Activated CD8-positive, alpha-beta T cell treated with anti-CD3 and anti-CD28 coated beads, Interleukin-2, amount 10 ng/mL, durations not matched to agents 7 days and 5 days (primary cell): ENCODE measurements at regions not wholly inside any gene's neighbourhood (a gene's known extent, or its start where the extent isn't known, plus 50 kb on each side); places are given as distances from the start of the nearest gene placed in this dataset.

Experiments used
- ATAC-seq: fragments of 150-1000 bp; cut with Tn5 transposase; one replicate; pipeline ENCODE4 v1.10.0; 2021; ENCODE audit warnings: moderate library complexity
- CTCF ChIA-PET: fragments of 350-600 bp; sonication (Branson Sonifier 250); formaldehyde crosslinking; loops from one replicate; lab custom pipeline; 2021; ENCODE audit warnings: antibody characterized with exemption; lab: Charles Lee
- POLR2A ChIA-PET: fragments of 350-600 bp; sonication (Branson Sonifier 250); formaldehyde crosslinking; loops from one replicate; lab custom pipeline; 2021; ENCODE audit warnings: antibody characterized with exemption; lab: Charles Lee
- DNase-seq: peaks from one replicate; pipeline ENCODE4 v3.0.0-alpha.2; 2020
- H3K27ac Mint-ChIP-seq: one replicate; pipeline ENCODE4 v1.8.0; 2021; ENCODE audit warnings: mild to moderate bottlenecking, mixed read lengths
- H3K27me3 Mint-ChIP-seq: one replicate; pipeline ENCODE4 v1.8.0; 2021; ENCODE audit warnings: low read depth, mixed read lengths
- H3K36me3 Mint-ChIP-seq: one replicate; pipeline ENCODE4 v1.8.0; 2021; ENCODE audit warnings: low read depth, mixed read lengths
- H3K4me1 Mint-ChIP-seq: one replicate; pipeline ENCODE4 v1.8.0; 2021; ENCODE audit warnings: low read depth, mixed read lengths
- H3K4me3 Mint-ChIP-seq: one replicate; pipeline ENCODE4 v1.8.0; 2021; ENCODE audit warnings: mild to moderate bottlenecking, mixed read lengths
- H3K9me3 Mint-ChIP-seq: one replicate; pipeline ENCODE4 v1.8.0; 2022; ENCODE audit warnings: mixed read lengths; ENCODE audit not compliant: insufficient read depth

DNA sequence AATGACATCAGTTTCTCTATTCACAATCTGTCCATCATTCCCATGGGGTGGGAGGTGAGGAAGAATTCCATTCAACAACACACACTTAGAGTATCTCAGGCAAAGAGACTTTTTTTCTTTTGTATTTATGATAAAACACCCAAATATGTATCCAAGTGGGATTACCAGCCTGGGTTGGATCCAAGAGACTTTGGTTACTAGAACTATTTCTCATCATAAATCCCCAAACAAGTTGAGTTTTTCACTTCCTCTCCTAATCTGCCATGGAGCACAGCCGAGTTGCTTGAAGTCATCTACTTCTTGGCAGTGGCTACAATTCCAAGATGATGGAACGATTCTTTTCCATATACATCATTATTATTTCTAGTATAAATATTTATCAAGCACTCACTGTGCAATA is 209.2 kb upstream of the HMGA2 start:
- ChIA-PET CTCF (no interaction called here), POLR2A (no interaction called here)
- ATAC-seq (no peak), DNase-seq (no peak)
- H3K36me3 Mint-ChIP-seq: no peaks in the 10 kb centered on the region
- no peak overlapping the region for H3K4me3 Mint-ChIP-seq
- H3K9me3 Mint-ChIP-seq: no peaks in the 10 kb centered on the region
- H3K27ac Mint-ChIP-seq: no peak overlapping the region
- H3K27me3 Mint-ChIP-seq: no peaks in the 10 kb centered on the region
- no peaks in the 10 kb centered on the region for H3K4me1 Mint-ChIP-seq

DNA sequence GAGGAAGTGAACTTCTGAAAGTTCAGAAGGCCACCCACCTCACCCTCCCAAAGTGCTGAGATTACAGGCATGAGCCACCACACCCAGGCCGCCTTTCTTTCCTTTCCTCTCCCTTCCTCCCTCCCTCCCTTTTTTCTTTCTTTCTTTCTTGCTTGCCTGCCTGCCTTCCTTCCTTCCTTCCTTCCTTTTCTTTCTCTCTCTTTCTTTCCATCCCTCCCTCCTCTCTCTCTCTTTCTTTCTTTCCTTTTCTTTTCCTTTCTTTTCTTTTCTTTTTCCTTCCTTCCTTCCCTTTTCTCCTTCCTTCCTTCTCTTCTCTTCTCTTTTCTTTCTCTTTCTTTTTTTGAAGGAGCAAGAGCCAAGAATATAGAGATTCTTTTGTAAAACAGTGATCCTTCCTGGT is 208.3 kb upstream of the HMGA2 start:
- H3K27ac Mint-ChIP-seq: no peak overlapping the region
- ATAC-seq (no peak), DNase-seq (no peak)
- ChIA-PET CTCF (no interaction called here), POLR2A (no interaction called here)
- no peaks in the 10 kb centered on the region for H3K36me3 Mint-ChIP-seq
- H3K4me1 Mint-ChIP-seq: no peaks in the 10 kb centered on the region
- H3K4me3 Mint-ChIP-seq: no peak overlapping the region
- no peaks in the 10 kb centered on the region for H3K27me3 Mint-ChIP-seq
- H3K9me3 Mint-ChIP-seq: no peaks in the 10 kb centered on the region

DNA sequence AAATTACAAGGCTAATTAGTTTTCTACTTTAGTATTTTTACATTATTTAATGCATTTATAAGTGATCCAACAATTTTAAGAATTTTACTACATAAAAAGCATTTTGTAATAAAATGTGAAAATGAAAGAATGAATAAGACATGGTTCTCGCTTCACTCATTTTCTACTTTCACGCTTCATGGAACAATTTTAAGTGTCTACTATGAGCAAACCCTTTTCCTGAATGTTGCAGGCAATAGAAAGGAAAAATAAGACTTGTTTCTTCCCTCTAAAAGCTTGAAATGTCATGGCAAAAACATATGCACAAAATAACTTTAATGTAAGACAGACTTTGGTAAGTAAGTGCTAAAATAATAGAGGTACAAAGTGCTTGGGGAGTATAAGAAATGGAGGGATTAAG is 205.7 kb upstream of the HMGA2 start:
- ChIA-PET CTCF (no interaction called here), POLR2A (no interaction called here)
- Mint-ChIP-seq H3K4me3 (no peak overlapping the region), H3K36me3 (no peaks in the 10 kb centered on the region), H3K27me3 (no peaks in the 10 kb centered on the region), H3K9me3 (no peaks in the 10 kb centered on the region), H3K27ac (no peak overlapping the region), H3K4me1 (no peaks in the 10 kb centered on the region)
- ATAC-seq (no peak), DNase-seq (no peak)

DNA sequence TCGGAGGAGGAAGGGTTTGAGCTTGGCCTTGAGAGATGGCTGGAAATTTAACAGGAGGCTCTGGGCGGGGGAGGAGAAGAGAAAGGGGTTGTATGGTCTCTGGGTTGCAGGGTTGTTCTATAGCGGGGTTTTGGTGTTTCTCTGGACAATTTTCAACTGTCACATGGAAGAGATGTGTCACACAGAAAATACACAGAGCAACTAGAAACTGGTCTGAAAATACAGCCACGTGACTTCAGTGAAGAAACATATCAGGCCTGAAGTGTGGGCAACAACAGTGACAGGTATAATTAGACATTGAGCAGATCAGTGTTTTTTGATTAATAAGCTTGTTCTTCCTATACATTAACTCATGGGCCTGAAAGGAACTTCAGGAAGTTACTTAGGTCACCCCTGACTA is 205.3 kb upstream of the HMGA2 start:
- ChIA-PET POLR2A (no interaction called here), CTCF (no interaction called here)
- DNase-seq (no peak), ATAC-seq (no peak)
- H3K27ac Mint-ChIP-seq: no peak overlapping the region
- no peak overlapping the region for H3K4me3 Mint-ChIP-seq
- no peaks in the 10 kb centered on the region for H3K36me3 Mint-ChIP-seq
- H3K4me1 Mint-ChIP-seq: no peaks in the 10 kb centered on the region
- H3K27me3 Mint-ChIP-seq: no peaks in the 10 kb centered on the region
- no peaks in the 10 kb centered on the region for H3K9me3 Mint-ChIP-seq

DNA sequence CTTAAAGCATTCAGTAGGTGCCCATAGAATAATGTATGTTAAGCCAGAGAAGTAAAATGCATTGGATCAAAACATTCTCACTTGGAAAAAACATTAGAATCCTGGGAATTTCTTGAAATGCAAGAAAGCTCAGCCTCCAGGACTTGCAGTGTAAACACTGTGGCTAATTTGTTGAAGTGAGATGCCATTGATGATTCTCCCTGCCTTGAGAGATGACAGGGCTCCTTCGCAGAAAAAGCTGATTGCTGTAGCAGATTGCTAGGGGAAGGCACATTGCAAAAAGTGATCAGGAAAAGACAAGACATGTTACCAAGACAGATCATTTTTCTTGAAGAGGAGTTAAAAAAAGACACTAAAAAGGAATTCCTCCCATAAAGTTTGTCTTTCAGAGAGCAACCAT is 204.2 kb upstream of the HMGA2 start:
- Mint-ChIP-seq H3K27me3 (no peaks in the 10 kb centered on the region), H3K4me1 (no peaks in the 10 kb centered on the region), H3K9me3 (no peaks in the 10 kb centered on the region), H3K4me3 (no peak overlapping the region), H3K36me3 (no peaks in the 10 kb centered on the region), H3K27ac (no peak overlapping the region)
- ChIA-PET CTCF (no interaction called here), POLR2A (no interaction called here)
- ATAC-seq: no peak
- DNase-seq: no peak

DNA sequence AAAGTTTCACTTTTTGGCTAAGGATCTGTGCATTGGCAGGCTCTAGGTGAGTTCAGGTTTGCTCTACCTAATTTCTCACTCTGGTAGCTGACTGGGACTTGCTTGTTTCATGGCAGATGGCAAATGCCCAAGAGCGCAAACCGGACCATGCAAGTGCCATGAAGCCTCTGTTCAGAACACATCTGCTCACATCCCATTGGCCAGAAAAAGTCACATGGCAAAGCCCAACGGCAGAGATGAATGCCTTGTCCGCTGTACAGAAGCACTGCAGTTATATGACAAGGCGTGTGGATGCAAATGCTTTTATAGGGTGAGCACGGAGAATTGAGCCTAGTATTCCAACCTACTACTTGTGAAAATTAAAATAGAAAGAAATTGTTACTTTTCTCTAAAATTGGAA is 202.2 kb upstream of the HMGA2 start:
- Mint-ChIP-seq H3K36me3 (no peaks in the 10 kb centered on the region), H3K9me3 (no peaks in the 10 kb centered on the region), H3K27me3 (no peaks in the 10 kb centered on the region), H3K27ac (no peak overlapping the region), H3K4me1 (no peaks in the 10 kb centered on the region), H3K4me3 (no peak overlapping the region)
- no peak for DNase-seq
- CTCF ChIA-PET: no interaction called here
- POLR2A ChIA-PET: no interaction called here
- ATAC-seq: no peak

DNA sequence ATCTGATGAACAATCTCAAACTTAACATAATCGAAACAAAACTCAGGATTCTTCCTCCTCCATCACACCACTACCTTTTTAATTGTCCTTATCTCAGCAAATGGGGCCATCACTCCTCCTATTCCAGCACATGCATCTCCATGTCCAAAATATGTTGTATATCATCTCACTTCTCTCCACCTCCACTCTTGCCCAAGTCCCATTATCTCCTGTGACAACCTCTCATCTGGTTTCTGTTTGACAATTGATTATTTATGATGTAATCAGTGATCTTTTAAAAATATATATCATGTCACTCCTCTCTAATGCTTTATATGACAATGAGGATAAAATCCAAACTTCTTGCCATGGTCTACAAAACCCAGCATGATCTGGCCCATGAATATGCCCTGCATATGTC is 200.8 kb upstream of the HMGA2 start:
- Mint-ChIP-seq H3K4me3 (no peak overlapping the region), H3K36me3 (no peaks in the 10 kb centered on the region), H3K4me1 (no peaks in the 10 kb centered on the region), H3K27ac (no peak overlapping the region), H3K9me3 (no peaks in the 10 kb centered on the region), H3K27me3 (no peaks in the 10 kb centered on the region)
- POLR2A ChIA-PET: no interaction called here
- CTCF ChIA-PET: no interaction called here
- DNase-seq: no peak
- no peak for ATAC-seq

DNA sequence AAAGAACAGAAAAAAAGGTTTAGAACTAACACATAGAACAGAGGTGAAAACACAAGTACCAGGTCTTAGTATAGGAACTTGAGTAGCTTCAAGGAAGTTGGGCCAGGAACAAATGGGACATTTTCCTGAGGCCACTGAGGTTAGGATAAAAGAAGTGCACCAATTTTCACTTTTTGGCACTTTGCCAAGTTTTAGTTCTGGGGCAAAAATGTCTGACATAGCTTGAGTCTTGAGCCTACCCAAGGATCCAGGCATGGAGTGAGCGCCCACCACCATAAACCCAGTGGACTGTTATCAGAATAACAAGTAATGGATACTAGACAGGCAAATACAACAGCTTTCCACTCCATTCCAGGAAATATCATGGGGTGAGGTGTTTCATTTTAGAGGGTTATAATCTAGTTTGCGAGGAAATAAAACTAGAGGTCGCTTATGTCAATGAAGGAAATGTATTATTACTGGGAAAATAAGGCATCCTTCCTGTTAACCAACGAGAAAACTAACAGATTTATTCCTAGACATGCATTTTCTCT is 199.7 kb upstream of the HMGA2 start:
- DNase-seq (no peak), ATAC-seq (no peak)
- Mint-ChIP-seq H3K27ac (no peak overlapping the region), H3K4me3 (no peak overlapping the region), H3K9me3 (no peaks in the 10 kb centered on the region), H3K36me3 (no peaks in the 10 kb centered on the region), H3K27me3 (no peaks in the 10 kb centered on the region), H3K4me1 (no peaks in the 10 kb centered on the region)
- ChIA-PET POLR2A (no interaction called here), CTCF (no interaction called here)

DNA sequence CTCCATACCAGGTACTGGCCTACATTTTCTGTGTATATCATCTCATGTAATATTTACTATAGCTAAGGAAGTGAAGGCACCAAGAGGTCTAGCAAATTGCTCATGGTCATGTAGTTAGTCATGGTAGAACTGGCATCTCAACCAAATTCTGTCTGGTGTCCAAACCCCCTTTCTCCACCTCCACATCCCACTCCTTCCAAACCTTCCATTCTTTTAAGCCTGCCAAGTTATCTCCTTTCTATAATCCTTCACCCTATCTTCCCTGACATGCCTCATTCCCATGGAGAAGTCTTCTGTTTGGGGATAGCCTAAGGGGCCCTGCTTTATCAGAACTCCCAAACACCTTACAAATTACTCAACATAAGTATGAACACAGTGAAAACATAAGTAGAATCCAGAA is 196.2 kb upstream of the HMGA2 start:
- Mint-ChIP-seq H3K36me3 (no peaks in the 10 kb centered on the region), H3K27ac (no peak overlapping the region), H3K4me3 (no peak overlapping the region), H3K4me1 (no peaks in the 10 kb centered on the region), H3K9me3 (no peaks in the 10 kb centered on the region), H3K27me3 (no peaks in the 10 kb centered on the region)
- ChIA-PET POLR2A (no interaction called here), CTCF (no interaction called here)
- DNase-seq (no peak), ATAC-seq (no peak)

DNA sequence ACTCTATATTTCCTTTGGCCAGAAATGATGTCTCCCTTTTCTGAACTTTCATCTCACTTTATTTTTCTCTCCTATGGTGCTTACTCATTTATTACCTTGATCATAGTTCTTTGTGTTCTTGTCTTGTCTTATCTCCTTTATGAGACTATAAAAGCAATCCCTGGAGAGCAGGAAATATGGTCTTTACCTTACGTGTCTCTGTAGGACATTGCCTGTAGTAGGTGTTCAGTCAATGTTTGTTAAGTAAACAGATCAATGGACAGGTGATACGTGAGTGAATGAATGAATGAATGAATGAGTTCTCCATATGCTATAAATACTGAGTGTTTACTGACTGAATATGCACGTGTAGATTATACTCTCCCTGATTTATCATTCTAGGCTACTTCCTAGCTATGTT is 193.7 kb upstream of the HMGA2 start:
- H3K4me3 Mint-ChIP-seq: no peak overlapping the region
- ATAC-seq (no peak), DNase-seq (no peak)
- H3K27ac Mint-ChIP-seq: no peak overlapping the region
- POLR2A ChIA-PET: no interaction called here
- no peaks in the 10 kb centered on the region for H3K4me1 Mint-ChIP-seq
- H3K9me3 Mint-ChIP-seq: no peaks in the 10 kb centered on the region
- H3K27me3 Mint-ChIP-seq: no peaks in the 10 kb centered on the region
- H3K36me3 Mint-ChIP-seq: no peaks in the 10 kb centered on the region
- CTCF ChIA-PET: no interaction called here

DNA sequence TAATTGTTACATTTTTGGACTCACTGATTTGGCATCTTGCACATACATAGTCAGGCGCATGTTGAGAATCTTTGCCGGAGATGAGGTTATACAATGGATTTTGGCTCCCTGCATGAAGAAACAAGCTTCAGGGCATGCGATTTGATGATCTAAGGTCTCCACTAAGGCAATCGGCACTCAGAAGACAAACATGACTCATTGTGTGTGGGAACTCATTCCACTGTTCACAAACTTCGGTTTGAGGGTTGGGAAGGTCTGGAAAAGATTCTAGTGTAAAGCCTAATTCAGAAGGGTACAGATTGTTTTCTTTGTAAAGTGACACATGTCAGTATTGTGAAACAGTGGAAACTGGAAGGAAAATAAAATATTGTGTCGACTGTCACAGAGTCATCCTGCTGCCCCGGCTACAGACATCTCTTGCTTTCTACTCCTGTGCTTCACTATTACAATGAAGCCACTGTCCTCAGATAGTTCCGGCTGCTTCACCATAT is 192.6 kb upstream of the HMGA2 start:
- ChIA-PET POLR2A (no interaction called here), CTCF (no interaction called here)
- H3K27me3 Mint-ChIP-seq: no peaks in the 10 kb centered on the region
- H3K4me3 Mint-ChIP-seq: no peak overlapping the region
- no peaks in the 10 kb centered on the region for H3K9me3 Mint-ChIP-seq
- ATAC-seq (no peak), DNase-seq (no peak)
- H3K4me1 Mint-ChIP-seq: no peaks in the 10 kb centered on the region
- no peaks in the 10 kb centered on the region for H3K36me3 Mint-ChIP-seq
- H3K27ac Mint-ChIP-seq: no peak overlapping the region

DNA sequence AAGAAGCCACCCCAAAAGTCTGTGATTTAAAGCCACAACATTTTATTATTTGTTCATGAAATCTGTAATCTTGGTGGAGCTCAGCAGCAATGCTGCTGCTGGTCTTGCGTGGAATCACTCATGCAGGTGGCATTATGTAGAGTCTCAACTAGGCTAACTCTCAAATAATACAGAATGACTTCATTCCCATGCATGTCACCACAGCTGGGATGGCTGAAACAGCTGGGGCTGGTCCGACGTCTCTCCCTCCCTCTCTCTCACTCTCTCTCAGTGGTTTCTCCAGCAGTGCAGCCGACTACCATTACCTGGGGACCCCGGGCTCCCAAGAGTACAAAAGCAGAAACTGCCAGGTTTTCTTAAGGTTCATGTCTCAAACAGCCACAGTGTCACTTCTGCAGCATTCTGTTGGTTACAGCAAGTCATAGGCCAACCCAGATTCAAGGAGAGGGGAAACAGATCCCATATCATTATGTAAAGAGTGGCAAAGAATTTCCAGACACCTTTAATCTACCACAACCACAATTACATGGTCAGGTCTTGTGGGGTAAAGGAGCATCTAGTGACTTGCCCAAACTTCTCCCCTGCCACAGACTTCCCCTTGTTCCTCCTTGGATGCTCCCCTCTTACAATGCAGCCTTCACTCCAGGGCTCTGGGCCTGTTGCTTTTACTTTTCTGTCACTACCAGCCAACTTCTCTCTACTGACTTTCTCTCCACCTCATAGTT is 192.0 kb upstream of the HMGA2 start:
- DNase-seq (no peak), ATAC-seq (no peak)
- Mint-ChIP-seq H3K36me3 (no peaks in the 10 kb centered on the region), H3K27ac (no peak overlapping the region), H3K4me1 (no peaks in the 10 kb centered on the region), H3K4me3 (no peak overlapping the region), H3K9me3 (no peaks in the 10 kb centered on the region), H3K27me3 (no peaks in the 10 kb centered on the region)
- ChIA-PET CTCF (no interaction called here), POLR2A (no interaction called here)

DNA sequence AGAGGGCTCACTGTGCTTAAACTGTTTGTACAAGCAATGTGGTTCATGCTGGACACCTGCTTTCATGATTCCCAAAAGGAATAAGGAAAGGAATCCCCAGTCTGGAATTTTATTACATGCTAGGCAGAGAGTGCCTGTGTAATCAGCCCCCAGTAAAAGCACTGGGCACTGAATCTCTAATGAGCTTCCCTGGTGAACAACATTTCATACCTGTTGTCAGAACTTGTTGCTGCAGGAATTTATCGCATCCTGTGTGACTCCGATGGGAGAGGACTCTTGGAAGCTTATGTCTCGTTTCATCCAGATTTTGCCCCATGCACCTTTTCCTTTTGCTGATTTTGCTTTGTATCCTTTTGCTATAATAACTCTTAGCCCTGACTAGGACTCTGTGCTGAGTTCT is 190.2 kb upstream of the HMGA2 start:
- H3K9me3 Mint-ChIP-seq: no peaks in the 10 kb centered on the region
- DNase-seq (no peak), ATAC-seq (no peak)
- no peak overlapping the region for H3K27ac Mint-ChIP-seq
- no peaks in the 10 kb centered on the region for H3K36me3 Mint-ChIP-seq
- no peaks in the 10 kb centered on the region for H3K4me1 Mint-ChIP-seq
- no peaks in the 10 kb centered on the region for H3K27me3 Mint-ChIP-seq
- ChIA-PET CTCF (no interaction called here), POLR2A (no interaction called here)
- H3K4me3 Mint-ChIP-seq: no peak overlapping the region
